ENCODE measurements at regions not wholly inside any gene's neighbourhood (a gene's known extent, or its start where the extent isn't known, plus 50 kb on each side); places are given as distances from the start of the nearest gene placed in this dataset.

DNA sequence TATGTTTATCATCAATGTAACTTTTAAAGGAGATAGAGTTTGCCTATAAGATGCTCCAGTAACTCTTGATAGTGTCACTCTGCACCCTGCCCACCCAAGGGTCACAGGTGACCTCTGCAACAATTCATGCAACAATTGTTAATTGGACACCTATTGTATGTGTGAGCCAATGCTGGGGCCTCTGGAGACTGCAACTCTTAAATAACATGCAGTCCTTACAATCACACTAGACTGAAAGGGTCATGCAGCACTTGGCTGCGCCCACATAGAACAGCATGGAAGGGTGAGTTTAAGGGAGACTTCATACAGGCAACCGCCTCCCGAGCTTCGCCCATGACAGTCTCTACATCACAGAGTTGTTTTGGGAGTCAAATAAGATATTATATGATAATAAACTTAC, 137.1 kb upstream of the TWIST2 start:
- Mint-ChIP-seq H3K27me3 (ENCODE audit: low read depth) (peaks cover 9% of the 10 kb centered on the region), H3K4me1 (peaks cover 16% of the 10 kb centered on the region), H3K4me3 (no peak overlapping the region), H3K27ac (peak overlapping the region in 2 of 3 experiments; percentile 51 to 76), H3K9me3 (peaks cover 4% of the 10 kb centered on the region), H3K36me3 (ENCODE audit: low read depth) (no peaks in the 10 kb centered on the region)
- TF ChIP-seq, protein P1, sequence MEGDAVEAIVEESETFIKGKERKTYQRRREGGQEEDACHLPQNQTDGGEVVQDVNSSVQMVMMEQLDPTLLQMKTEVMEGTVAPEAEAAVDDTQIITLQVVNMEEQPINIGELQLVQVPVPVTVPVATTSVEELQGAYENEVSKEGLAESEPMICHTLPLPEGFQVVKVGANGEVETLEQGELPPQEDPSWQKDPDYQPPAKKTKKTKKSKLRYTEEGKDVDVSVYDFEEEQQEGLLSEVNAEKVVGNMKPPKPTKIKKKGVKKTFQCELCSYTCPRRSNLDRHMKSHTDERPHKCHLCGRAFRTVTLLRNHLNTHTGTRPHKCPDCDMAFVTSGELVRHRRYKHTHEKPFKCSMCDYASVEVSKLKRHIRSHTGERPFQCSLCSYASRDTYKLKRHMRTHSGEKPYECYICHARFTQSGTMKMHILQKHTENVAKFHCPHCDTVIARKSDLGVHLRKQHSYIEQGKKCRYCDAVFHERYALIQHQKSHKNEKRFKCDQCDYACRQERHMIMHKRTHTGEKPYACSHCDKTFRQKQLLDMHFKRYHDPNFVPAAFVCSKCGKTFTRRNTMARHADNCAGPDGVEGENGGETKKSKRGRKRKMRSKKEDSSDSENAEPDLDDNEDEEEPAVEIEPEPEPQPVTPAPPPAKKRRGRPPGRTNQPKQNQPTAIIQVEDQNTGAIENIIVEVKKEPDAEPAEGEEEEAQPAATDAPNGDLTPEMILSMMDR (IDR thresholded peaks at IDR 0.05; ENCODE audit: unreplicated experiment in 3 of 3) = no peak

DNA sequence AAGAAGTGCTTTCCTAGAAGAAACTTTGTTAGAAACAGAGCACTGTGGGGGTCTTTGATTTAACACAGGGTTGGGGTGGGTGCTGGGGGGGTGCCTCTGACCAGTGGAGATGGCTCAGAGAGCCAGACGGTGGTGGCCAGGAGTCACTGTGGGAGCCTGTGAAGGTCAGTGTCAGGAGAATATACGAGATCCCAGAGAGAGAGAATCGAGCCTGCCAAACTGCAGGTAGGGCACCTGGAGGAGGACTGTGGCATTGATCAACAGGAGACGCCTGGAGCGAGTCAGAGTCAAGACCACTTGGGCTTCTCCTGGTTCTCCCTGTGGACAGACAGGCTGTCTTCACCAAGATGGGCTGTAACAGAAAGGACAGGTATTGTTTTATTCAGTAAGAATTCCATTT, 136.5 kb upstream of the TWIST2 start:
- Mint-ChIP-seq H3K36me3 (ENCODE audit: low read depth) (no peaks in the 10 kb centered on the region), H3K27me3 (ENCODE audit: low read depth) (peaks cover 7% of the 10 kb centered on the region), H3K4me3 (no peak overlapping the region), H3K9me3 (peaks cover 4% of the 10 kb centered on the region), H3K27ac (peak overlapping the region in 2 of 3 experiments; percentile 48 to 76), H3K4me1 (peaks cover 16% of the 10 kb centered on the region)
- TF ChIP-seq, protein P1 (IDR thresholded peaks at IDR 0.05; ENCODE audit: unreplicated experiment in 3 of 3) = no peak

DNA sequence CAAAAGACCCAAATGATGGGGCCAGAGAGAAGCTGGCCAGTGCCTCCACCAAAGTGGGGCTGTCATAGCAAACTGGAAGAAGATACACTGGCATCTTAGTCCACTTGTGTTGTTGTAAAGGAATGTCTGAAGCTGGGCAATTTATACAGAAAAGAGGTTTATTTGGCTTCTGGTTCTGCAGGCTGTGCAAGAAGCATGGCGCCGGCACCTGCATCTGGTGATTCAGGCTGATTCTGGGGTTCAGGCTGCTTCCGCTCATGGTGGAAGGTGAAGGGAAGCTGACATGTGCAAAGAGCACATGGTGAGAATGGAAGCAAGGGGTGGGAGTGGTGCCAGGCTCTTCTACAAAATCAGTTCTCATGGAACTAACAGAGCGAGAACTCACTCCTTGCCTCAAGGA, 135.9 kb upstream of the TWIST2 start:
- Mint-ChIP-seq H3K36me3 (ENCODE audit: low read depth) (no peaks in the 10 kb centered on the region), H3K27ac (peak overlapping the region in 2 of 3 experiments; percentile 35 to 76), H3K4me3 (no peak overlapping the region), H3K9me3 (peaks cover 4% of the 10 kb centered on the region), H3K27me3 (ENCODE audit: low read depth) (peaks cover 10% of the 10 kb centered on the region), H3K4me1 (peaks cover 16% of the 10 kb centered on the region)
- TF ChIP-seq, protein P1 (IDR thresholded peaks at IDR 0.05; ENCODE audit: unreplicated experiment in 3 of 3) = no peak

DNA sequence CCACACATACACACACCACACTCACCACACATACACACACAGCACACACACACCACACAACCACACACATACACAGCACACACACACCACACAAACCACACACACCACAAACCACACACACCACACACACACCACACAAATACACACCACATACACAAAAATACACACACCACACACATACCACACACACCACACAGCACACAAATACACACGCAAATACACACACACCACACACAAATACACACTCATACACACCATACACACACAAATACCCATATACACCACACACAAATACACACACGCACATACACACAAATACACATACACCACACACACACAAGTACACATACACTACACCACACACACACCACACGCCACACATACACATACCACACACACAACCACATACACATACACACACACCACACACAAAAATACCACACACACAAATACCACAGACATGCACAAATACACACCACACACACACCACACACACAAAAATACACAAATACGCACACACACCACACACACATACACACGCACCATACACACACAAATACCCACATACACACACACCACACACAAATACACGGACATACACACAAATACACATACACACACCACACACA, 134.6 kb upstream of the TWIST2 start:
- Mint-ChIP-seq H3K9me3 (peaks cover 4% of the 10 kb centered on the region), H3K27ac (no peak overlapping the region), H3K36me3 (ENCODE audit: low read depth) (no peaks in the 10 kb centered on the region), H3K4me1 (peaks cover 16% of the 10 kb centered on the region), H3K4me3 (no peak overlapping the region), H3K27me3 (ENCODE audit: low read depth) (peaks cover 10% of the 10 kb centered on the region)
- TF ChIP-seq, protein P1 (IDR thresholded peaks at IDR 0.05; ENCODE audit: unreplicated experiment in 3 of 3) = no peak

DNA sequence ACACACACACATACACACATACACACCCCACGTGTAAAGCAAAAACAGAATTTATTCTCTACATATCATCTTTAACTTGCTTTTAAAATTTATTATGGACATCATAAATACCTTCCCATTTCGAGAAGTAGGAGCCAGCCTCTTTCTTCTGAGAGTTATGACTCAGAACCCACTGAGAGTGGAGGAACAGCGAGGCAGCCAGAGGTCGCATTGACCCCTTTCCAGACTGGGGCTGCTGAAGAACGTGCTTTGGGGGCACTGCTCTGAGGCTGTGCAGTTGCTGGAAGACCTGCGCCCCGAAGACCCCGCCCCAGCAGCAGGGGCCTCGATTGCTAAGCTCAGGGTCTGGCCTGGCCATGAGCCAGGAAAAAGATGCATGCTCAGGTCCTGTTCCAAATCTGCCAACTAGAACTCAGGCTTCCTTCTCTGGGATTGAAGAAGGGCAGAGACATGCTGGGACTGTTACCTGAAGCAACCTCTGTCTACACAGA, 133.8 kb upstream of the TWIST2 start:
- no peaks in the 10 kb centered on the region for H3K9me3 Mint-ChIP-seq
- no peaks in the 10 kb centered on the region for H3K36me3 Mint-ChIP-seq (ENCODE audit: low read depth)
- TF ChIP-seq, protein P1 (IDR thresholded peaks at IDR 0.05; ENCODE audit: unreplicated experiment in 3 of 3) = no peak
- H3K4me1 Mint-ChIP-seq = peaks cover 14% of the 10 kb centered on the region
- no peak overlapping the region for H3K27ac Mint-ChIP-seq
- no peak overlapping the region for H3K4me3 Mint-ChIP-seq
- H3K27me3 Mint-ChIP-seq (ENCODE audit: low read depth) = peaks cover 10% of the 10 kb centered on the region

DNA sequence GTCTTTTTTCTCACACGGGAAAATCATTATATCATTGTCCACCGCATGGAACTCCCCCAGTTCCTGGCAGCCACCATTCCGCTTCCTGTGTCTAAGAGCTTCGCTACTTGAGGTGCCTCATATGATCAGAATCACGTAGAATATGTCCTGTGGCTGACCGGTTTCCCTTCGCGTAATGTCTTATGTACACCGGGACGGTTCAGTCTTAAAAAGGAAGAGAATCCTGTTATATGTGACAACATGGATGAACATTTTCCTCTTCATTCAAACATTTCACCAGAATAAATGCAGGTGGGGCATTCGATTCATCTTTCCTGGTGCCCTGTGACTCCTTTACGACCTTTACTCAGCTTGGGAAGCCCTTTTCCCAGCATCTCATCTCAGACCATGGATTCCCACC, 131.7 kb upstream of the TWIST2 start:
- H3K27me3 Mint-ChIP-seq (ENCODE audit: low read depth) = peaks cover 21% of the 10 kb centered on the region
- no peak overlapping the region for H3K4me3 Mint-ChIP-seq
- no peaks in the 10 kb centered on the region for H3K4me1 Mint-ChIP-seq
- no peak overlapping the region for H3K27ac Mint-ChIP-seq
- TF ChIP-seq, protein P1 (IDR thresholded peaks at IDR 0.05; ENCODE audit: unreplicated experiment in 3 of 3) = no peak
- peaks cover 4% of the 10 kb centered on the region for H3K9me3 Mint-ChIP-seq
- no peaks in the 10 kb centered on the region for H3K36me3 Mint-ChIP-seq (ENCODE audit: low read depth)
